ENCODE measurements at regions not wholly inside any gene's neighbourhood (a gene's known extent, or its start where the extent isn't known, plus 50 kb on each side); places are given as distances from the start of the nearest gene placed in this dataset.

- DNase-seq (ENCODE audit: extremely low spot score) = no peak
- H3K9me3 ChIP-seq = no peaks in the 10 kb centered on the region
- 67% methylated on average over 3 of the region's 3 CpGs for WGBS
- no peaks in the 10 kb centered on the region for H3K36me3 ChIP-seq
- H3K27me3 ChIP-seq = no peaks in the 10 kb centered on the region
- no peak overlapping the region for H3K27ac ChIP-seq (replicated peaks in 1 of 4)
- no peaks in the 10 kb centered on the region for H3K4me1 ChIP-seq
- no peak overlapping the region for H3K4me3 ChIP-seq
- TF ChIP-seq POLR2A (IDR thresholded peaks at IDR 0.05; ENCODE audit: low read depth) (no peak), EP300 (IDR thresholded peaks at IDR 0.05) (no peak), CTCF (IDR thresholded peaks at IDR 0.05) (no peak), POLR2AphosphoS5 (IDR thresholded peaks at IDR 0.05) (no peak)
- intact Hi-C loops (cut with DNase I) = no loop called here
These were observed 184.9 kb upstream of the TSHZ2 start for GRCh38 chr20:52787216-52787615.

GRCh38 chr20:52785679-52786078 lies 186.5 kb upstream of the TSHZ2 start:
- Histone ChIP-seq H3K9me3 (no peaks in the 10 kb centered on the region), H3K4me3 (no peak overlapping the region), H3K36me3 (no peaks in the 10 kb centered on the region), H3K27ac (replicated peaks in 1 of 4) (no peak overlapping the region), H3K4me1 (no peaks in the 10 kb centered on the region), H3K27me3 (no peaks in the 10 kb centered on the region)
- TF ChIP-seq POLR2A (IDR thresholded peaks at IDR 0.05; ENCODE audit: low read depth) = no peak
- no peak for TF ChIP-seq EP300 (IDR thresholded peaks at IDR 0.05)
- TF ChIP-seq POLR2AphosphoS5 (IDR thresholded peaks at IDR 0.05) = no peak
- TF ChIP-seq CTCF (IDR thresholded peaks at IDR 0.05) = no peak
- intact Hi-C loops (cut with DNase I) = no loop called here
- 72% methylated on average over 6 of the region's 6 CpGs for WGBS
- DNase-seq (ENCODE audit: extremely low spot score) = no peak

GRCh38 chr20:52783769-52784168 lies 188.4 kb upstream of the TSHZ2 start:
- no peak overlapping the region for H3K4me3 ChIP-seq
- 46% methylated on average over 2 of the region's 2 CpGs for WGBS
- H3K4me1 ChIP-seq = no peaks in the 10 kb centered on the region
- intact Hi-C loops (cut with DNase I) = no loop called here
- no peaks in the 10 kb centered on the region for H3K9me3 ChIP-seq
- DNase-seq (ENCODE audit: extremely low spot score) = no peak
- TF ChIP-seq EP300 (IDR thresholded peaks at IDR 0.05) = no peak
- TF ChIP-seq POLR2AphosphoS5 (IDR thresholded peaks at IDR 0.05) = no peak
- no peak for TF ChIP-seq CTCF (IDR thresholded peaks at IDR 0.05)
- TF ChIP-seq POLR2A (IDR thresholded peaks at IDR 0.05; ENCODE audit: low read depth) = no peak
- H3K36me3 ChIP-seq = no peaks in the 10 kb centered on the region
- no peak overlapping the region for H3K27ac ChIP-seq (replicated peaks in 1 of 4)
- H3K27me3 ChIP-seq = no peaks in the 10 kb centered on the region

- Histone ChIP-seq H3K27ac (replicated peaks in 1 of 4) (no peak overlapping the region), H3K27me3 (no peaks in the 10 kb centered on the region), H3K4me1 (no peaks in the 10 kb centered on the region), H3K36me3 (no peaks in the 10 kb centered on the region), H3K4me3 (no peak overlapping the region), H3K9me3 (no peaks in the 10 kb centered on the region)
- no peak for DNase-seq (ENCODE audit: extremely low spot score)
- no peak for TF ChIP-seq EP300 (IDR thresholded peaks at IDR 0.05)
- TF ChIP-seq POLR2AphosphoS5 (IDR thresholded peaks at IDR 0.05) = no peak
- TF ChIP-seq CTCF (IDR thresholded peaks at IDR 0.05) = no peak
- TF ChIP-seq POLR2A (IDR thresholded peaks at IDR 0.05; ENCODE audit: low read depth) = no peak
- intact Hi-C loops (cut with DNase I) = no loop called here
- WGBS = 68% methylated on average over 2 of the region's 2 CpGs
These were observed 191.7 kb upstream of the TSHZ2 start for GRCh38 chr20:52780462-52780861.

GRCh38 chr20:52779125-52779524 lies 193.0 kb upstream of the TSHZ2 start:
- DNase-seq (ENCODE audit: extremely low spot score) = no peak
- Histone ChIP-seq H3K27ac (replicated peaks in 1 of 4) (no peak overlapping the region), H3K36me3 (no peaks in the 10 kb centered on the region), H3K9me3 (no peaks in the 10 kb centered on the region), H3K27me3 (no peaks in the 10 kb centered on the region), H3K4me1 (no peaks in the 10 kb centered on the region), H3K4me3 (no peak overlapping the region)
- intact Hi-C loops (cut with DNase I) = no loop called here
- WGBS = 86% methylated on average over 3 of the region's 3 CpGs
- TF ChIP-seq POLR2AphosphoS5 (IDR thresholded peaks at IDR 0.05) (no peak), EP300 (IDR thresholded peaks at IDR 0.05) (no peak), POLR2A (IDR thresholded peaks at IDR 0.05; ENCODE audit: low read depth) (no peak), CTCF (IDR thresholded peaks at IDR 0.05) (no peak)

Data from esophagus muscularis mucosa (tissue), 4 donors.